K562 (cell line): ENCODE measurements at regions not wholly inside any gene's neighbourhood (a gene's known extent, or its start where the extent isn't known, plus 50 kb on each side); places are given as distances from the start of the nearest gene placed in this dataset.

Source experiments
- ATAC-seq: fragments of 200-7000 bp; cut with Tn5 transposase; 3 replicates; pipeline ENCODE4 v1.9.1; 2020; ENCODE audit warnings: moderate library complexity
- BruUV-seq: library from RNA; stranded (reverse); fragments of 400-500 nt; replicated peaks from 2 replicates; lab custom pipeline; 2021; lab: Mats Ljungman, UMichigan
- CTCF ChIA-PET: fragments of 300-600 bp; formaldehyde crosslinking; extraction: SDS; loops from one replicate; lab custom pipeline; 2021; ENCODE audit warnings: low intra/inter-chr PET ratio; lab: Yijun Ruan, JAX
- POLR2A ChIA-PET: fragments of 300-600, 350-650 bp; sonication (Branson Sonifier 250); formaldehyde crosslinking; extraction: SDS; loops from one replicate; lab custom pipeline; 2021; ENCODE audit warnings: antibody characterized with exemption, inconsistent platforms; lab: Yijun Ruan, JAX
- DNase-seq, 4 experiments: peaks; one replicate each; pipeline versions ENCODE4 v3.0.0 to v3.0.0-alpha.2; 2011 to 2018; ENCODE audit warnings: low spot score in 3 of 4, mixed read lengths in 3 of 4; ENCODE audit errors: extremely low read depth in 1 of 4
- FAIRE-seq: peaks from 2 replicates; lab custom pipeline; 2011; peaks lifted over from hg19 to GRCh38; lab: Jason Lieb, UNC
- H2AFZ ChIP-seq: 2 replicates; pipeline ENCODE4 v1.6.0; 2011; ENCODE audit warnings: low read depth, low read length, control low read depth, inconsistent platforms
- H3K27ac ChIP-seq: fragments of 200-600 bp; 3 replicates; pipeline ENCODE4 v1.8.0; 2011; ENCODE audit warnings: low read depth, mild to moderate bottlenecking, control low read depth, inconsistent platforms, low read length, moderate library complexity, mixed read lengths; ENCODE audit errors: extremely low read depth
- H3K27me3 ChIP-seq, 2 experiments: fragments of 300-600 bp in 1 of 2; 2 replicates in 1 of 2; 3 replicates in 1 of 2; pipeline versions ENCODE4 v1.6.0 to v1.8.0; 2011; ENCODE audit warnings: inconsistent platforms in 2 of 2, low read length in 2 of 2, mild to moderate bottlenecking in 1 of 2, mixed read lengths in 1 of 2, moderate library complexity in 1 of 2; ENCODE audit not compliant: control insufficient read depth in 2 of 2, insufficient read depth in 2 of 2
- H3K36me3 ChIP-seq: fragments of 300-600 bp; 3 replicates; pipeline ENCODE4 v1.8.0; 2011; ENCODE audit warnings: mild to moderate bottlenecking, low read length, inconsistent platforms; ENCODE audit not compliant: control insufficient read depth, insufficient read depth
- H3K4me1 ChIP-seq, 2 experiments: fragments of 200-600 bp in 1 of 2; replicated peaks in 1 of 2; 2 replicates in 1 of 2; 3 replicates in 1 of 2; pipeline versions ENCODE4 v1.5.1 to v1.8.0; 2011; ENCODE audit warnings: inconsistent platforms in 2 of 2, low read length in 2 of 2, mild to moderate bottlenecking in 1 of 2, mixed read lengths in 1 of 2, moderate library complexity in 1 of 2; ENCODE audit not compliant: control insufficient read depth in 2 of 2, insufficient read depth in 2 of 2
- H3K4me2 ChIP-seq: 2 replicates; pipeline ENCODE4 v1.6.1; 2011; ENCODE audit warnings: low read length, control low read depth, inconsistent platforms, mixed read lengths; ENCODE audit not compliant: insufficient read depth
- H3K4me3 ChIP-seq: fragments of 200-600 bp; sonication (generic), shearing (Covaris generic); 2 replicates; pipeline ENCODE4 v1.5.1; 2016; ENCODE audit warnings: control low read depth, inconsistent platforms
- H3K79me2 ChIP-seq: fragments of 200-600 bp; 3 replicates; pipeline ENCODE4 v1.8.0; 2011; ENCODE audit warnings: low read length, inconsistent platforms; ENCODE audit not compliant: control insufficient read depth, insufficient read depth
- H3K9ac ChIP-seq, 2 experiments: 2 replicates each; pipeline versions ENCODE4 v1.6.0 to v1.6.1; 2011; ENCODE audit warnings: low read depth in 2 of 2, low read length in 2 of 2, control low read depth in 1 of 2, inconsistent platforms in 1 of 2, mild to moderate bottlenecking in 1 of 2, mixed read lengths in 1 of 2; ENCODE audit not compliant: insufficient read depth in 1 of 2
- H3K9me1 ChIP-seq: one replicate; pipeline ENCODE4 v1.6.0; 2011; ENCODE audit warnings: inconsistent platforms, mild to moderate bottlenecking, low read length, moderate library complexity; ENCODE audit not compliant: control insufficient read depth, insufficient read depth
- H3K9me3 ChIP-seq: replicated peaks from 2 replicates; pipeline ENCODE4 v1.5.1; 2011; ENCODE audit warnings: low read depth, low read length, inconsistent platforms; ENCODE audit not compliant: control insufficient read depth, insufficient read depth
- H4K20me1 ChIP-seq: replicated peaks from 2 replicates; pipeline ENCODE4 v1.6.1; 2011; ENCODE audit warnings: low read length, inconsistent platforms, mixed read lengths; ENCODE audit not compliant: control insufficient read depth, insufficient read depth
- ARNT ChIP-seq, 2 experiments: fragments of 450-650 bp; IDR thresholded peaks; 2 replicates each; pipeline ENCODE4 v1.6.1; 2016; ENCODE audit warnings: mild to moderate bottlenecking in 1 of 2
- IRF2 ChIP-seq: sonication (generic); formaldehyde crosslinking; IDR thresholded peaks from 2 replicates; pipeline ENCODE4 v1.8.1; 2022; ENCODE audit warnings: mild to moderate bottlenecking, missing genetic modification reagents
- NFIC ChIP-seq: fragments of 450-650 bp; IDR thresholded peaks from 2 replicates; pipeline ENCODE4 v1.6.1; 2017; ENCODE audit warnings: mild to moderate bottlenecking, inconsistent platforms
- SIN3B ChIP-seq: fragments of 450-650 bp; IDR thresholded peaks from 2 replicates; pipeline ENCODE4 v1.6.1; 2017; ENCODE audit warnings: low read depth, mild to moderate bottlenecking, moderate library complexity
- ZFPM2 ChIP-seq: fragments of 250-450 bp; sonication (Bioruptor Pico); IDR thresholded peaks from 2 replicates; pipeline ENCODE4 v1.5.1; 2022; ENCODE audit warnings: mild to moderate bottlenecking
- ZNF146 ChIP-seq: IDR thresholded peaks from one replicate; pipeline ENCODE4 v1.6.1; 2018; ENCODE audit warnings: missing compliant biosample characterization; ENCODE audit not compliant: unreplicated experiment
- ZNF561 ChIP-seq: fragments of 450-650 bp; formaldehyde crosslinking; conservative IDR thresholded peaks from 2 replicates; pipeline ENCODE4 v1.4.0; 2020; ENCODE audit warnings: mild to moderate bottlenecking, moderate library complexity
- WGBS: fragments of 100-300 bp; shearing (Covaris generic); methylation state at CpG from one replicate; pipeline ENCODE4 v1.1.6; 2016; ENCODE audit warnings: low coverage, mixed read lengths; ENCODE audit not compliant: insufficient coverage; ENCODE audit errors: missing lambda C conversion rate; 5-methylcytosine and 5-hydroxymethylcytosine counted together
- in situ Hi-C: fragments of 300-500 bp; cut with MboI; formaldehyde crosslinking; loops from 4 replicates; pipeline ENCODE4 v1.15.0; 2018; ENCODE audit warnings: inconsistent platforms, mixed read lengths
- intact Hi-C: fragments of 100-400 bp; cut with micrococcal nuclease; formaldehyde crosslinking; loops from 2 replicates; pipeline ENCODE4 v1.14.2; 2022
- TF ChIP-seq, protein P1 (sequence below): IDR thresholded peaks from 3 replicates; pipeline ENCODE4 v1.6.1; 2011; ENCODE audit warnings: borderline replicate concordance, mild to moderate bottlenecking, moderate library complexity; ENCODE audit not compliant: insufficient read length; ENCODE audit errors: extremely low read depth
- TF ChIP-seq, protein P2 (sequence below): fragments of 150-350 bp; IDR thresholded peaks from 2 replicates; pipeline ENCODE4 v1.6.1; 2014; ENCODE audit warnings: low read depth, mild to moderate bottlenecking, low read length, borderline replicate concordance
- TF ChIP-seq, protein P3 (sequence below): fragments of 250-450 bp; sonication (Bioruptor Pico); IDR thresholded peaks from 2 replicates; pipeline ENCODE4 v1.5.0; 2020; ENCODE audit warnings: mild to moderate bottlenecking, borderline replicate concordance

DNA sequence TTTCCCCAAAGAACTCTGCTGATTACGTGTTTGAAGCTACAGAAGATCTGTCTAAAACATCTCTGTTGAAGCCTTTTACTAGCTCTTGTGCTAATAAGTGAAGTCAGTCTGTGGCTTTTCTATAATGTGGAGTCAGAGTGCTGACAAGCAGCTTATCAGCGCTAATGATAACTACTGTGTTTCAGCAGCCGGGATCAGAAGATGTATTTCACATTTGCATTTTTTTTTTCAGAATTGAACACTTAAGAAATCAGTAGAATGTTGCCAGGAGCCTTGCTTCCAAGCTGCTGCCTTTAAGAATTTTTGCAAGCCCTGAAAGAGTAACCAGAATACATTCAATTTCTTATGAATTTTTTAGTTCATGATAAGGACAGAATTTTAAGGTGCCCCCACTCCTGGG lies 519.4 kb upstream of the NR5A2 start:
- WGBS = 2% methylated on average over 3 of the region's 3 CpGs
- in situ Hi-C loops = no loop called here

More for the DNA sequence above, 519.4 kb upstream of the NR5A2 start:
- Histone ChIP-seq H3K9ac (no peak overlapping the region), H3K4me3 (no peak overlapping the region), H3K27me3 (no peaks in the 10 kb centered on the region), H3K9me3 (0 out of 2 replicates have a peak, but pooled peaks cover 3% of the 10 kb centered on the region), H4K20me1 (no peaks in the 10 kb centered on the region), H3K27ac (no peak overlapping the region), H3K4me2 (no peak overlapping the region), H3K9me1 (no peaks in the 10 kb centered on the region)
- intact Hi-C loops = no loop called here
- no peak for FAIRE-seq
- TF ChIP-seq IRF2 (CRISPR knock-in tag) (no peak), ZFPM2 (CRISPR knock-in tag) (no peak), ZNF561 (CRISPR knock-in tag) (no peak), ARNT (IDR thresholded peaks at IDR 0.05) (no peak), NFIC (no peak), SIN3B (no peak), ZNF146 (CRISPR knock-in tag) (no peak)
- TF ChIP-seq, protein P1, sequence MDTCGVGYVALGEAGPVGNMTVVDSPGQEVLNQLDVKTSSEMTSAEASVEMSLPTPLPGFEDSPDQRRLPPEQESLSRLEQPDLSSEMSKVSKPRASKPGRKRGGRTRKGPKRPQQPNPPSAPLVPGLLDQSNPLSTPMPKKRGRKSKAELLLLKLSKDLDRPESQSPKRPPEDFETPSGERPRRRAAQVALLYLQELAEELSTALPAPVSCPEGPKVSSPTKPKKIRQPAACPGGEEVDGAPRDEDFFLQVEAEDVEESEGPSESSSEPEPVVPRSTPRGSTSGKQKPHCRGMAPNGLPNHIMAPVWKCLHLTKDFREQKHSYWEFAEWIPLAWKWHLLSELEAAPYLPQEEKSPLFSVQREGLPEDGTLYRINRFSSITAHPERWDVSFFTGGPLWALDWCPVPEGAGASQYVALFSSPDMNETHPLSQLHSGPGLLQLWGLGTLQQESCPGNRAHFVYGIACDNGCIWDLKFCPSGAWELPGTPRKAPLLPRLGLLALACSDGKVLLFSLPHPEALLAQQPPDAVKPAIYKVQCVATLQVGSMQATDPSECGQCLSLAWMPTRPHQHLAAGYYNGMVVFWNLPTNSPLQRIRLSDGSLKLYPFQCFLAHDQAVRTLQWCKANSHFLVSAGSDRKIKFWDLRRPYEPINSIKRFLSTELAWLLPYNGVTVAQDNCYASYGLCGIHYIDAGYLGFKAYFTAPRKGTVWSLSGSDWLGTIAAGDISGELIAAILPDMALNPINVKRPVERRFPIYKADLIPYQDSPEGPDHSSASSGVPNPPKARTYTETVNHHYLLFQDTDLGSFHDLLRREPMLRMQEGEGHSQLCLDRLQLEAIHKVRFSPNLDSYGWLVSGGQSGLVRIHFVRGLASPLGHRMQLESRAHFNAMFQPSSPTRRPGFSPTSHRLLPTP = no peak
- TF ChIP-seq, protein P2, sequence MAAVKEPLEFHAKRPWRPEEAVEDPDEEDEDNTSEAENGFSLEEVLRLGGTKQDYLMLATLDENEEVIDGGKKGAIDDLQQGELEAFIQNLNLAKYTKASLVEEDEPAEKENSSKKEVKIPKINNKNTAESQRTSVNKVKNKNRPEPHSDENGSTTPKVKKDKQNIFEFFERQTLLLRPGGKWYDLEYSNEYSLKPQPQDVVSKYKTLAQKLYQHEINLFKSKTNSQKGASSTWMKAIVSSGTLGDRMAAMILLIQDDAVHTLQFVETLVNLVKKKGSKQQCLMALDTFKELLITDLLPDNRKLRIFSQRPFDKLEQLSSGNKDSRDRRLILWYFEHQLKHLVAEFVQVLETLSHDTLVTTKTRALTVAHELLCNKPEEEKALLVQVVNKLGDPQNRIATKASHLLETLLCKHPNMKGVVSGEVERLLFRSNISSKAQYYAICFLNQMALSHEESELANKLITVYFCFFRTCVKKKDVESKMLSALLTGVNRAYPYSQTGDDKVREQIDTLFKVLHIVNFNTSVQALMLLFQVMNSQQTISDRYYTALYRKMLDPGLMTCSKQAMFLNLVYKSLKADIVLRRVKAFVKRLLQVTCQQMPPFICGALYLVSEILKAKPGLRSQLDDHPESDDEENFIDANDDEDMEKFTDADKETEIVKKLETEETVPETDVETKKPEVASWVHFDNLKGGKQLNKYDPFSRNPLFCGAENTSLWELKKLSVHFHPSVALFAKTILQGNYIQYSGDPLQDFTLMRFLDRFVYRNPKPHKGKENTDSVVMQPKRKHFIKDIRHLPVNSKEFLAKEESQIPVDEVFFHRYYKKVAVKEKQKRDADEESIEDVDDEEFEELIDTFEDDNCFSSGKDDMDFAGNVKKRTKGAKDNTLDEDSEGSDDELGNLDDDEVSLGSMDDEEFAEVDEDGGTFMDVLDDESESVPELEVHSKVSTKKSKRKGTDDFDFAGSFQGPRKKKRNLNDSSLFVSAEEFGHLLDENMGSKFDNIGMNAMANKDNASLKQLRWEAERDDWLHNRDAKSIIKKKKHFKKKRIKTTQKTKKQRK = no peak
- TF ChIP-seq, protein P3, sequence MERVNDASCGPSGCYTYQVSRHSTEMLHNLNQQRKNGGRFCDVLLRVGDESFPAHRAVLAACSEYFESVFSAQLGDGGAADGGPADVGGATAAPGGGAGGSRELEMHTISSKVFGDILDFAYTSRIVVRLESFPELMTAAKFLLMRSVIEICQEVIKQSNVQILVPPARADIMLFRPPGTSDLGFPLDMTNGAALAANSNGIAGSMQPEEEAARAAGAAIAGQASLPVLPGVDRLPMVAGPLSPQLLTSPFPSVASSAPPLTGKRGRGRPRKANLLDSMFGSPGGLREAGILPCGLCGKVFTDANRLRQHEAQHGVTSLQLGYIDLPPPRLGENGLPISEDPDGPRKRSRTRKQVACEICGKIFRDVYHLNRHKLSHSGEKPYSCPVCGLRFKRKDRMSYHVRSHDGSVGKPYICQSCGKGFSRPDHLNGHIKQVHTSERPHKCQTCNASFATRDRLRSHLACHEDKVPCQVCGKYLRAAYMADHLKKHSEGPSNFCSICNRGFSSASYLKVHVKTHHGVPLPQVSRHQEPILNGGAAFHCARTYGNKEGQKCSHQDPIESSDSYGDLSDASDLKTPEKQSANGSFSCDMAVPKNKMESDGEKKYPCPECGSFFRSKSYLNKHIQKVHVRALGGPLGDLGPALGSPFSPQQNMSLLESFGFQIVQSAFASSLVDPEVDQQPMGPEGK = no peak
- TF ChIP-seq, all 486 proteins: peak for 0
- ChIA-PET POLR2A (no interaction called here), CTCF (no interaction called here)
- H3K4me1 ChIP-seq = no peaks in the 10 kb centered on the region
- H3K79me2 ChIP-seq = no peaks in the 10 kb centered on the region
- ATAC-seq (no peak), DNase-seq (no peak)
- H3K36me3 ChIP-seq = no peaks in the 10 kb centered on the region
- H2AFZ ChIP-seq = no peak overlapping the region
- BruUV-seq = no TSS peak
